ENCODE measurements at regions not wholly inside any gene's neighbourhood (a gene's known extent, or its start where the extent isn't known, plus 50 kb on each side); places are given as distances from the start of the nearest gene placed in this dataset.

DNA sequence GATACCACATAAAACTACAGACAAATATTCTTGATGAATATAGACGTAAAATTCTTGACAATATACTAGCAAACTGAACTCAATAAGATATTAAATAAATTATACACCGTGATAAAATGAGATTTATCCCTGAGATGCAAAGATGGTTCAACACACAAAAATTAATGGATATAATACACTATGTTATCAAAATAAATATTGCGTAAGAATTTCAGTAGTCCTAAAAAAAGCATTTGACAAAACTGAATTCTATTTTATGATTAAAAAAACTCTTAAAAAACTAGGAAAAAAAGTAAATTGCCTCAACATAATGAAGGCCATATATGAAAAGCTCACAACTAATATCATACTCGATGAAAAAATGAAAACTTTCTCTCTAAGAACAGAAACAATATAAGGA lies 472.3 kb upstream of the GRIA1 start:
- WGBS, 2 donors = 89 to 90% methylated on average over 4 of the region's 4 CpGs
- TF ChIP-seq, protein P1, sequence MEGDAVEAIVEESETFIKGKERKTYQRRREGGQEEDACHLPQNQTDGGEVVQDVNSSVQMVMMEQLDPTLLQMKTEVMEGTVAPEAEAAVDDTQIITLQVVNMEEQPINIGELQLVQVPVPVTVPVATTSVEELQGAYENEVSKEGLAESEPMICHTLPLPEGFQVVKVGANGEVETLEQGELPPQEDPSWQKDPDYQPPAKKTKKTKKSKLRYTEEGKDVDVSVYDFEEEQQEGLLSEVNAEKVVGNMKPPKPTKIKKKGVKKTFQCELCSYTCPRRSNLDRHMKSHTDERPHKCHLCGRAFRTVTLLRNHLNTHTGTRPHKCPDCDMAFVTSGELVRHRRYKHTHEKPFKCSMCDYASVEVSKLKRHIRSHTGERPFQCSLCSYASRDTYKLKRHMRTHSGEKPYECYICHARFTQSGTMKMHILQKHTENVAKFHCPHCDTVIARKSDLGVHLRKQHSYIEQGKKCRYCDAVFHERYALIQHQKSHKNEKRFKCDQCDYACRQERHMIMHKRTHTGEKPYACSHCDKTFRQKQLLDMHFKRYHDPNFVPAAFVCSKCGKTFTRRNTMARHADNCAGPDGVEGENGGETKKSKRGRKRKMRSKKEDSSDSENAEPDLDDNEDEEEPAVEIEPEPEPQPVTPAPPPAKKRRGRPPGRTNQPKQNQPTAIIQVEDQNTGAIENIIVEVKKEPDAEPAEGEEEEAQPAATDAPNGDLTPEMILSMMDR (IDR thresholded peaks at IDR 0.05) = no peak
- Histone ChIP-seq H3K9me3 (peaks cover 0 to 14% (median 6%) of the 10 kb centered on the region in 4 donors), H3K4me3 (no peak overlapping the region), H3K4me1 (no peaks in the 10 kb centered on the region), H3K27me3 (no peaks in the 10 kb centered on the region), H3K36me3 (no peaks in the 10 kb centered on the region), H3K27ac (no peak overlapping the region)
- DNase-seq = no peak
- intact Hi-C loops (cut with DNase I) = no loop called here

DNA sequence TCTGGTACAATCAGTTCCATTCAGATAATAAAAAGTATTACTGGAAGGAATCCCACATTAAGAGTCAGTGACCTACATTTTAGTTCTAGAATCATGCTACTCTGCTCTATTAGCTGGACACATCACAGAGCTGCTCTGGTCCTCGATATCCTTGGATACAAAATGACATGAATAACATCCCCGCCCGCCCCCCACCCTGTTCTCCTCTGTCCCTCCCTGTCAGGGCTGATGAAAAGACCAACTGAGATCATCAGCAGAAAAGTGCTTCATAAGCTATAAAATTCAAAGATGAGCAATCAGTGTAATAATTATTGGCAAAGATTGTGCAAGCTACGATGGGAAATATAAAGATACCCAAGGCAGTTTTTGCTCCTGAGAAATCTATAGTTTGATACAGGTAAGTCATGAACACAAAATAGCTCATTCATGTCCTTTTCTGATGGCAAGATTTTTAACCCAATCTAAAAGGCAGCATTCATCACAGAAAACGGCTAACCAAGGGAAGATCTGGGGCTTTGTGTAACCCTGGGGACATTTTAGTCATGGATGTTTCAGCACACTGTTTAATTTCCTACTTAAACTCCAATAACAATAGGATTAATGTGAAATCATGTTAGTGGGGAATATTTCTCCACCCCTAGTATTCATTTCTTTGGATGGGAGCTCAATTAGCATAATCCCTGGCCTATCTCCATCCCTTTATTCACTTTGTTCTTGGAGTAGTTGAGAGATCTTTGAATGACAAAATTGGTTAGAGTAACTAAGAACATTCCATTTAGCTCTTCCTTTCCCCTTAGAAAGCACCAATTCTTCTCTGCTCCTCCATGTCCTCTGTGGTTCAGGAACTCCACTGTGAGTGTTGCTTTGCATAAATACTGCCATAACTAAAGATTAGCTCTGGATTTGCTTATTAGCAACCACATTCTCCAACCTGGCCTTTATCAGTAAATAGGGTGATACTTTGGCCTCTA lies 459.4 kb upstream of the GRIA1 start:
- DNase-seq = no peak
- no peak overlapping the region for H3K27ac ChIP-seq
- WGBS, 2 donors = 77 to 85% methylated on average over 5 of the region's 5 CpGs
- no peaks in the 10 kb centered on the region for H3K27me3 ChIP-seq
- no peaks in the 10 kb centered on the region for H3K9me3 ChIP-seq
- no peak overlapping the region for H3K4me3 ChIP-seq
- no peaks in the 10 kb centered on the region for H3K36me3 ChIP-seq
- intact Hi-C loops (cut with DNase I) = no loop called here
- TF ChIP-seq, protein P1 (IDR thresholded peaks at IDR 0.05) = no peak
- TF ChIP-seq POLR2A (IDR thresholded peaks at IDR 0.05) (no peak), POLR2AphosphoS5 (IDR thresholded peaks at IDR 0.05) (no peak), EP300 (IDR thresholded peaks at IDR 0.05) (no peak)
- no peaks in the 10 kb centered on the region for H3K4me1 ChIP-seq

DNA sequence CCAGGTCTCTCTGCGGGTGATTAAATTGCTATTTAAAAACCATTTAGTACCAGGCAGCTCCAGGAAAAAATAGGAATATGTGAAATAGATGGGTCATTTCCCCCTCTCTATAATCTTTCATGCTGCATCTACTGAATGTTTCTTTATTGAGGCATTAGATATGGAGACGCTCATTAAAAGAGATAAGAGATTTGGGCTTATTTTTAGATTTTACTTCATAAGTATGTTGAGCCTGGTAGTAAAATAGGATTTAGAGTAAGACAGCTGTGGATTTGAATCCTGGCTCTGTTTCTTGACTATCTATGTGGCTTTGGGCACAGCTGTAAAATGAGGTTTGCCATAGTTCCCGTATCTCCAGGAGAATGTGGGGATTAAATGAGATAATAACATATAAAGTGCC lies 451.0 kb upstream of the GRIA1 start:
- H3K4me3 ChIP-seq = no peak overlapping the region
- no peak for DNase-seq
- TF ChIP-seq POLR2AphosphoS5 (IDR thresholded peaks at IDR 0.05) (no peak), POLR2A (IDR thresholded peaks at IDR 0.05) (no peak), EP300 (IDR thresholded peaks at IDR 0.05) (no peak)
- TF ChIP-seq, protein P1 (IDR thresholded peaks at IDR 0.05) = no peak
- no peaks in the 10 kb centered on the region for H3K27me3 ChIP-seq
- no peaks in the 10 kb centered on the region for H3K4me1 ChIP-seq
- H3K9me3 ChIP-seq = no peaks in the 10 kb centered on the region
- H3K36me3 ChIP-seq = no peaks in the 10 kb centered on the region
- H3K27ac ChIP-seq = no peak overlapping the region
- intact Hi-C loops (cut with DNase I) = no loop called here
- WGBS, 2 donors = 92 to 93% methylated on average over 3 of the region's 3 CpGs

DNA sequence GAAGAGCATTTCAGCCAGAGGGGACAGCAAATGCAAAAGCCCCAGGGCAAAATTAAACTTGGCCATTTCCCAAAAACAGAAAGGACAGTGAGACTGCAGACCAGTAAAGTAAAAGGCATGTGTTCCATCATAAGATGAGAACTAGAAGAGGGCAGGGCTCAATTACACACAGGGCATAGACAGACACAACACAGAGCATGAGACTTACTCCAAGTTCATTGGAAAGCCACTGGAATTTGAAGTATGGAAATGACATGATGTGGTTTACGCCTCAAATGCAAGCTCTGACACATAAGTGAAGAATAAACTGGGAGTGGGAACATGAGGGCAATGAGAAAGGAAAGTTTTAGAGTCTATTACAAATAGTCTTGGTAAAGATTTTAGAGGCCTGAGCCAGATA lies 446.6 kb upstream of the GRIA1 start:
- TF ChIP-seq, protein P1 (IDR thresholded peaks at IDR 0.05) = no peak
- TF ChIP-seq EP300 (IDR thresholded peaks at IDR 0.05) = no peak
- TF ChIP-seq POLR2A (IDR thresholded peaks at IDR 0.05) = no peak
- TF ChIP-seq POLR2AphosphoS5 (IDR thresholded peaks at IDR 0.05) = no peak
- no peak overlapping the region for H3K4me3 ChIP-seq
- H3K9me3 ChIP-seq = no peaks in the 10 kb centered on the region
- H3K27me3 ChIP-seq = no peaks in the 10 kb centered on the region
- no peaks in the 10 kb centered on the region for H3K36me3 ChIP-seq
- no peaks in the 10 kb centered on the region for H3K4me1 ChIP-seq
- no peak for DNase-seq
- 85 to 86% methylated on average over 1 of the region's 1 CpG for WGBS, 2 donors
- intact Hi-C loops (cut with DNase I) = no loop called here
- no peak overlapping the region for H3K27ac ChIP-seq

Measured in sigmoid colon (tissue), 6 donors.